ENCODE measurements at regions not wholly inside any gene's neighbourhood (a gene's known extent, or its start where the extent isn't known, plus 50 kb on each side); places are given as distances from the start of the nearest gene placed in this dataset.

GRCh38 chr14:84671776-84672175 is 858.2 kb upstream of the FLRT2 start:
- DNase-seq, result no peak

- DNase-seq, result no peak
Measured at GRCh38 chr14:84674636-84675035, 855.3 kb upstream of the FLRT2 start.

GRCh38 chr14:84686550-84686949 is 843.4 kb upstream of the FLRT2 start:
- DNase-seq, result no peak

GRCh38 chr14:84688297-84689025 is 841.5 kb upstream of the FLRT2 start:
- no peak for DNase-seq

- DNase-seq, result no peak
Measured at GRCh38 chr14:84694161-84694560, 835.8 kb upstream of the FLRT2 start.

GRCh38 chr14:84704601-84705000 is 825.3 kb upstream of the FLRT2 start:
- no peak for DNase-seq

- DNase-seq, result no peak
Measured at GRCh38 chr14:84707830-84708229, 822.1 kb upstream of the FLRT2 start.

- no peak for DNase-seq
Measured at GRCh38 chr14:84708865-84709264, 821.1 kb upstream of the FLRT2 start.

- no peak for DNase-seq
Measured at GRCh38 chr14:84726471-84726870, 803.5 kb upstream of the FLRT2 start.

GRCh38 chr14:84749191-84749955 is 780.6 kb upstream of the FLRT2 start:
- DNase-seq, result no peak

- no peak for DNase-seq
Measured at GRCh38 chr14:84750284-84750683, 779.7 kb upstream of the FLRT2 start.

GRCh38 chr14:84750763-84751554 is 779.0 kb upstream of the FLRT2 start:
- no peak for DNase-seq

GRCh38 chr14:84751745-84752144 is 778.2 kb upstream of the FLRT2 start:
- no peak for DNase-seq

GRCh38 chr14:84760489-84761126 is 769.3 kb upstream of the FLRT2 start:
- no peak for DNase-seq

- no peak for DNase-seq
Measured at GRCh38 chr14:84767434-84767833, 762.5 kb upstream of the FLRT2 start.

GRCh38 chr14:84770030-84770429 is 759.9 kb upstream of the FLRT2 start:
- DNase-seq, result no peak

- DNase-seq, result no peak
Measured at GRCh38 chr14:84777356-84777755, 752.6 kb upstream of the FLRT2 start.

GRCh38 chr14:84782902-84783301 is 747.0 kb upstream of the FLRT2 start:
- no peak for DNase-seq

GRCh38 chr14:84783511-84783910 is 746.4 kb upstream of the FLRT2 start:
- no peak for DNase-seq

- DNase-seq, result no peak
Measured at GRCh38 chr14:84785996-84786395, 743.9 kb upstream of the FLRT2 start.

GRCh38 chr14:84789012-84789411 is 740.9 kb upstream of the FLRT2 start:
- no peak for DNase-seq

GRCh38 chr14:84792722-84793410 is 737.1 kb upstream of the FLRT2 start:
- no peak for DNase-seq

GRCh38 chr14:84797326-84797725 is 732.6 kb upstream of the FLRT2 start:
- no peak for DNase-seq
